GM19035 (cell line): ENCODE measurements at regions not wholly inside any gene's neighbourhood (a gene's known extent, or its start where the extent isn't known, plus 50 kb on each side); places are given as distances from the start of the nearest gene placed in this dataset.

Experiments
- ATAC-seq: cut with Tn5 transposase; IDR thresholded peaks from one replicate; pipeline ENCODE4 v1.9.1; 2021; ENCODE audit not compliant: unreplicated experiment

- ATAC-seq, result no peak
Measured at GRCh38 chr2:20539776-20540586, 93.1 kb downstream of the RHOB start.

GRCh38 chr2:20540587-20541293, 93.9 kb downstream of the RHOB start:
- ATAC-seq, result no peak

GRCh38 chr2:20541294-20541640, 94.4 kb downstream of the RHOB start:
- no peak for ATAC-seq

DNA sequence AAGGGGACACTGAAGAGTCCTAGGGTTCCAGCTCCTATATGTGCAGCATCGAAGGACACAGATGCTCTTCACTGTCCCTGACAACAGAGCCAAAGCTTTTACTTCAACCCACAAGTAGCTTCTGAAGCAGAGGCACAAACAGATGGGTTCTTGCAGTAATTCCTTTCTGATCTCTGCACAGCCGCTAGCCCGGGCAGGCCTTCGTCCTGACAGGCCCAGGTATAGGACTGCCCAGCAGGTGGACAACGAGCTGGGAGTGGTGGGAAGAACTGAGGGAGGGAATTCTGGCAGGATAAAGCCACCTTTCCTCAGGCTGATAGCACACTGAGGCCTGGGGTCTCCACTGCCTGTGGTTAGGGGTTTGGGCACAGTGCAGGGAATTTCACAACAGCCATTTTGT, 94.8 kb downstream of the RHOB start:
- ATAC-seq, result no peak

- ATAC-seq, result no peak
Measured at GRCh38 chr2:20542269-20542668, 95.4 kb downstream of the RHOB start.

- no peak for ATAC-seq
Measured at GRCh38 chr2:20542746-20543468, 96.0 kb downstream of the RHOB start.

DNA sequence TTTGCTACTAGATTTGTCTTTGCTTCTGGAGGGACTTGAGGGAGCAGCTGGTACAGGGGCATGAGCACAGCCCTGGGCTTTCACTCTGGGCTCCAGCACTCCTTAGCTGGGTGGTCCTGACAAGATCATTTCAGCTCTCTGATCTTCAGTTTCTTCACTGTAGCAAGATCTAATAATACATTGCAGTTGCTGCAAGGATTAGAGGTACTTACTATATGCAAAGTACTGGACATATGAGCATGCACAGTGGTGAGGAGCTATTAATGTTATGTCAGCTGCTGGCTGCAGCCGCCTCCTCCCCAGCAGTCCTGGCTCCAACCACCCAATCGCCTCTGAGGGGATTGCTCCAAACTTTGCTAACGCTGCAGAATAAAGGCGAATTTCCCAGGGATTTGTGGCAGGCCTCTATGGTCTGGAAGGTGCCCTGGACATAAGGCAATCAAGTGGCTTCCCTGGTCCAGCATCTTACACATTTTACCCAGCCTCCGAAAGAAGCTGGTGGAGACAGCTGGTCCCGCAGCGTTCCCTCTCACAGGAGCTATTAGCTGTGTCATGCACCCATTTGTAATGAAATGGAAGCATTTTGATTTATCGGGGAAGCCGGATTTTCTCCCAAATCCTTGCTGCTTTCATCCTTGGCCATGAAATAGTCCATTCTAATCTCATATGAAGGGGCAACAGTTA, 96.7 kb downstream of the RHOB start:
- no peak for ATAC-seq

- ATAC-seq, result no peak
Measured at GRCh38 chr2:20544153-20544747, 97.4 kb downstream of the RHOB start.

DNA sequence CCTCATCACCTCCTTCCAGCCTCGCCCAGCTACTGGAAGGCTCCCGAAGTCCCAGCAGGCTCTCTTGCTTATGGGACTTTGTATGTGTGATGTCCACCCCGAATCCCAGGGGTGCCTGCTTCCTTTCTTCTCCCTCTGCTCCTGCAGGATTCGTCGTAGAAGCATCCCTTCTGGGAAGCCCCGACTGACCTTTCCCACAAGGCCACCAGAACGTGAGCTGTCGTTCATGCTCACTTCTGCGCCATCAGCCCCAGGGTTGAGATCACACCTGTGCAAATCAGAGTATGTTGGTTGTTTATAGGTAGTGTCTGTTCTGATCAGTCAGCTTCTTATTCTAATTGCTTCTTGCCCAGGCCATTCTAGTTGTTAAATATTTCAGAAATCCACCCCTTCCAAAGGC, 101.8 kb downstream of the HS1BP3 start:
- no peak for ATAC-seq

DNA sequence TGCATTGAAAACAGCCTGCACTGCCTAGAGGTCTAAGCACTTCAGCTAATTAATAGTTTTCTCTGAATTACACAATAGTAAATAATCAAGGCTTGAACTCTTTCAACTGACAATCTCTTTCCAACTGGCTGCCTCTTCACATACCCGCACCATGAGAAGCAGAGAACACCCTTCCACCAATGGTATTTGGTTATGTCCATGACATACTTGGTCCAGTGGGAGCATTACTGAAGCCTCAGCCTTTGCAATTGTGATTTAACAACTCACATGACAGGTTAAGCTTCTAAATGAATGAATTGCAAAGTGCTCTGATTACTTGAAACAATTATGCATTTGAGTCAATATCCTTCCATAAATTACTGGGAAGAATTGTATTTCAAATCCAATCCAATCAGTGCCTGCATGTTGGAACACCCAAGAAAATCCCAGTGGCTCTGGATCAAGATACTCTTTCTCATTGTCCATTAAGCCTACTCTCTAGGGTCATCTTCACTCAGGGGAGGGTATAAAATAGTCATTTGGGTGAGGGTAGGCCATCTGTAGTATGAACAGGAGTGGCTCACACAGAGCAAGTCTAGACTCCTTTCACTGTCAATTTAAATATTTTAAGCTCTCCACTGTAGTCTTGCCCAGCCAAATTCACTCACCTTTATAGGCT, 101.1 kb downstream of the HS1BP3 start:
- ATAC-seq, result no peak

DNA sequence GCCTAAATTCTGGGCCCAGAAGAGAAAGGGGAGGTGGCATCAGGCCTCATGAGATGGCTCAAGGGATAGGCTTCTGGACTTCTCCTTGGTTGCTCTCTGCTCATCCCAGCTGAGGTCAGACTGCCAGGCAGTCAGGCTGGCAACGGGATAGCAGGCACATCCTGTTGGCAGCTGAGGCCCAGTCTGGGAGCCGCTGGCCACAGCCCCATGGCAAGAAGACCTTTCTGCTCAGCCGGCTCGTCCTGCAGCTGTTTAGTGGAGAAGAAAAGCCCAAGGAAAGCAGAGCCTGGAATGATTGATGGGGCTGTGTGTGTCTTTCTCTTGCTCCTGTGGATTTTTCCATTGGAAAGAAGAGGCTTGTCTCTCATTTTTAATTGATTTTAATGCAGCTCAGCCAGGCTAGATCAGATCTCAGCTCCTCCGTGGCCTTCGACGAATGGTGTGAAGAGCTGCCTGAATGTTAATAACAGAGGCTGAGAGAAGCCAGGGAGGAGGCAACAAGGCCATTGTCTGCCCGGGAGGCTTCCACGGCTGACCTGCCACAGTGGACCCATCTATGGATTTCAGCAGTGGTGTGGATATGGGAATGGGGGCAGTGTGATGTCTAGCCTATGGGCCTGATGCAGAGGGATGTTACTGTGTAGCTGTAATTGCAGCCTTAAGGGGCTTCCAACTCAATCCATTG, 99.5 kb downstream of the HS1BP3 start:
- ATAC-seq, result no peak

DNA sequence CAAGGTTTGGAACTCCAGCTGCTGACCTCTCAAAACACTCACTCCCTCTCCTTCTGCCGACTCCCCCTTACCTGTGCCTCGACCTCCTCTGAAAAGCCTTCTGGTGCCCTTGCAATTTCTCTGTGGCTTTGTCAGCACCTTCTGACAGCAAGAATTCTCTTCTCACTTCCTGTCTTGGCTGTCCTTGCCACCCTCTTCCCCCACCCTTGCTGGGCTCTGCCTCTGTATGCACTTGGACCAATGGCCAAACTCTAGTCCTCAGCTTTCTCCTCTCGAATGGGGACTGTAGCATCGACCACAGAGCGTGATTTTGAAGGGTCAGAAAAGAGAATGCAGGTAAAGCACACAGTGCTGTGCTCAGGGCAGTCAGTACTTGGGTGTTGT, 99.0 kb downstream of the HS1BP3 start:
- no peak for ATAC-seq

DNA sequence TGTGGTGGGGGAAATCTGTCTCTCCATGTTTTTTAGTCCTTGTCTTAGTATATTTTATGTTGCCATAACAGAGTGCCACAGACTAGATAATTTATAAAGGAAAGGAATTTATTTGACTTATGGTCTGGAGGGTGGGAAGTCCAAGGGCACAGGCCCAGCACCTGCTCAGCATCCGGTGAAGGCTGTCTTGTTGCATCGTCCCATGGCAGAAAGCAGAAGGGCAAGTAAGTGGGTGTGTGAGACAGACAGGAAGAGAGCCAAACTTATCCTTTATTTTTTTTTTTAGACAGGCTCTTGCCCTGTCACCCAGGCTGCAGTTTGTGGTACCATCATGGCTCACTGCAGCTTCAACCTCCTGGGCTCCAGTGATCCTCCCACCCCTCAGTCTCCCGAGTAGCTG, 98.1 kb downstream of the HS1BP3 start:
- ATAC-seq, result no peak

DNA sequence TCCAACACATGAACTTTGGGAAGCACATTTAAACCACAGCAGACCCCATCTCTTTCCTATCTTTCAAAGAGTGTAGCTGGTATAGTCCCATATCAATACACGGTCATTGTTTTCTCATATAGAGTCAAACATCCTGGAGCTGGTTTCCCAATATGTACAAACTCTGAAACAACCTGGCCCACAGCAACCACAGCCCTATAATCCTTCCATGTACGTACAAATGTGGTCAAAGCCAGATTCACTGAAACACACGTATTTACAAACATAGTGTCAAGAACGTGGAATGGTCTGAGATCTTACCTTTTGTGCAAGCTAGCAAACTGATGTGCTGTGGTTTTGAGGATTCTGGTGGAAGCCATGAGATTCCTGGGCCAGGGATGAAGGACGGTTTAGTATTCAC, 97.3 kb downstream of the HS1BP3 start:
- no peak for ATAC-seq

DNA sequence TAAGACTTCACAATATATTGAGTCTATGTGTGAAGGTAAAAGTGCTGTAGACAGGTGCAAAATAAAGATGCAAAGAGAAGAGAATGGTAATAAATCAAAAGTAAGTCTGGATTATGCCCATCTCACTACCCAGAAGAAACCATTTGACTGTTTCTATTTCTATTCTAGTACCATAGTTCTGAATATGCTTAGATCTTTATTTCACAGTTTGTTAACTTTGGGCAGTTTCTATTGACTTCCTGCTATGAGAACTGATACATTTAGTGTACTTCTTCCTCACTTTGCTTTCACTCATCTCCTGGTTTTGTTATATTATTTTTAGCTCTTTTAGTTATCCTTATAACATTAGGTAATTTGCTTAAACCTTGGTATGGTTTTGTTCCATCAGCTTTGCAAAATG, 94.9 kb downstream of the HS1BP3 start:
- no peak for ATAC-seq

DNA sequence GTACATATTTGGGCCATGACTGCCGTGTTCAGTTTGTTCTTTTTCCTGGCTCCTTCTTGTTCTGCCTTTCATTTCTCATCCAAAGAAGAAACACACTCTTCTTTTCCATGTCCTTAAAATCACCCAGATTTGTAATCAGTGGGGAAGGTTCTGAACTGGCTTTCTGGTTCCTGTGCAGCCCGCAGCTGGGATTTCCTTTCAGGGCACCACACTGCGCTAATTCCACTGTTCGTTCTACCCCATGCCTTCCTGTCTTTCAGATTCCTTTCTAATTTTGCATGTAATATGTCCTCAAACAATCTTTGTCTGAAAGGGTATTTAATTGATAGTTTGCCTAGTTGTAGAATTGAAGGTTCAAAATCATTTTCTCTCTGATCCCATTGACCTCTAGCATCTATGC, 94.1 kb downstream of the HS1BP3 start:
- no peak for ATAC-seq

GRCh38 chr2:20557226-20557625, 93.7 kb downstream of the HS1BP3 start:
- no peak for ATAC-seq

GRCh38 chr2:20557635-20558034, 93.3 kb downstream of the HS1BP3 start:
- no peak for ATAC-seq

DNA sequence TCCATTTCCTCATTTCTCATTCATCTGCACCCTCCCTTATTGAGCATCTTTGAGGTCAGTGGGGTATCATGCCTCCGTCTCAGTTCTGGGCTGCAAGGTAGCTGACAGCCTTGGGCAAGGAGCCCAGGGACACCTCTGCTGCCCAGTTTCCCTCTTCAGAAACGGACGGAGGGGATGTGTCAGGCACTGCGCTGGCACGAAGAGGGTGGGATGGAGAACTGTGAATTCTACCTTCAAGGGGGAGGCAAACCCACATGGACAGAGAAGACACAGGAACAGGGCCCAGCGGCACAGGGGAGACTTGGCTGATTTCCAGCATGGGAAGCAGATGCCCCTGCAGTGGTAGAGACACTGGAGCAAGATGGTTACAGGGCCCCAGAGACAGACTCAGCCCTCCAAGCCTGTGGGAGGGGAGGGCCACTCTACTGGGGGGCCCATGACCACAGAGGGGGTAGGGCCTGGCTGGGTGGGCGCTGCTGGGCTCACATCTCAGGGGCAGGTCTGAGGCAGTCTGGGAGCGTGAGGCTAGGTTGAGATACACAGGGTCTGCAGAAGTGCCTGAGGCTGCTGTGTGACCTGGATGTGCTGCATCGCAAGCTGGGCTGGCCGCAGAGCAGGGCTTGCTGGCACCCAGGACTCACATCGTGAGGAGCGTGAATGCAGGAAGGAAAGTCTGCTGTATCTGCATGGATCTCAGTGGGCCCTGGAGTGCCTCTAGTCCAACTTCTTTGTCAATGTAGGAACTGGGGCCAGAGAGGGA, 92.3 kb downstream of the HS1BP3 start:
- ATAC-seq, result no peak
